ENCODE measurements at regions not wholly inside any gene's neighbourhood (a gene's known extent, or its start where the extent isn't known, plus 50 kb on each side); places are given as distances from the start of the nearest gene placed in this dataset.

GRCh38 chrX:147832707-147833348 lies 78.9 kb upstream of the FMR1 start:
- no peak for DNase-seq
- Mint-ChIP-seq H3K4me3 (no peak overlapping the region), H3K9me3 (peaks cover 10% of the 10 kb centered on the region), H3K36me3 (no peaks in the 10 kb centered on the region), H3K27me3 (no peaks in the 10 kb centered on the region), H3K4me1 (no peaks in the 10 kb centered on the region), H3K27ac (no peak overlapping the region)
- CTCF ChIA-PET, result no interaction called here

GRCh38 chrX:147838465-147839131 lies 73.1 kb upstream of the FMR1 start:
- Mint-ChIP-seq H3K36me3 (no peaks in the 10 kb centered on the region), H3K4me3 (no peak overlapping the region), H3K9me3 (no peaks in the 10 kb centered on the region), H3K27me3 (no peaks in the 10 kb centered on the region), H3K4me1 (no peaks in the 10 kb centered on the region), H3K27ac (no peak overlapping the region)
- DNase-seq, result no peak
- CTCF ChIA-PET, result no interaction called here

- Mint-ChIP-seq H3K36me3 (no peaks in the 10 kb centered on the region), H3K9me3 (no peaks in the 10 kb centered on the region), H3K27ac (no peak overlapping the region), H3K4me3 (no peak overlapping the region), H3K4me1 (no peaks in the 10 kb centered on the region), H3K27me3 (no peaks in the 10 kb centered on the region)
- DNase-seq, result no peak
- CTCF ChIA-PET, result no interaction called here
These were observed 65.0 kb upstream of the FMR1 start for GRCh38 chrX:147846676-147847075.

- no peak overlapping the region for H3K27ac Mint-ChIP-seq
- H3K27me3 Mint-ChIP-seq, result no peaks in the 10 kb centered on the region
- no peaks in the 10 kb centered on the region for H3K4me1 Mint-ChIP-seq
- H3K9me3 Mint-ChIP-seq, result no peaks in the 10 kb centered on the region
- CTCF ChIA-PET, result no interaction called here
- H3K36me3 Mint-ChIP-seq, result no peaks in the 10 kb centered on the region
- no peak for DNase-seq
- no peak overlapping the region for H3K4me3 Mint-ChIP-seq
These were observed 63.7 kb upstream of the FMR1 start for GRCh38 chrX:147847999-147848398.

- Mint-ChIP-seq H3K4me1 (no peaks in the 10 kb centered on the region), H3K27ac (no peak overlapping the region), H3K27me3 (no peaks in the 10 kb centered on the region), H3K4me3 (no peak overlapping the region), H3K9me3 (no peaks in the 10 kb centered on the region), H3K36me3 (no peaks in the 10 kb centered on the region)
- CTCF ChIA-PET, result no interaction called here
- DNase-seq, result no peak
These were observed 62.9 kb upstream of the FMR1 start for GRCh38 chrX:147848543-147849443.

- CTCF ChIA-PET, result no interaction called here
- DNase-seq, result no peak
- no peak overlapping the region for H3K4me3 Mint-ChIP-seq
- no peak overlapping the region for H3K27ac Mint-ChIP-seq
- H3K4me1 Mint-ChIP-seq, result no peaks in the 10 kb centered on the region
- no peaks in the 10 kb centered on the region for H3K9me3 Mint-ChIP-seq
- H3K27me3 Mint-ChIP-seq, result no peaks in the 10 kb centered on the region
- H3K36me3 Mint-ChIP-seq, result no peaks in the 10 kb centered on the region
These were observed 60.8 kb upstream of the FMR1 start for GRCh38 chrX:147850875-147851274.

GRCh38 chrX:147853701-147854100 lies 58.0 kb upstream of the FMR1 start:
- H3K4me3 Mint-ChIP-seq, result no peak overlapping the region

GRCh38 chrX:147859666-147860065 lies 52.1 kb upstream of the FMR1 start:
- H3K9me3 Mint-ChIP-seq, result no peaks in the 10 kb centered on the region
- no peaks in the 10 kb centered on the region for H3K27me3 Mint-ChIP-seq
- no peak overlapping the region for H3K27ac Mint-ChIP-seq
- CTCF ChIA-PET, result no interaction called here
- no peaks in the 10 kb centered on the region for H3K4me1 Mint-ChIP-seq
- H3K36me3 Mint-ChIP-seq, result no peaks in the 10 kb centered on the region
- DNase-seq, result no peak
- H3K4me3 Mint-ChIP-seq, result no peak overlapping the region

More at GRCh38 chrX:147853701-147854100, 58.0 kb upstream of the FMR1 start:
- no peak for DNase-seq
- CTCF ChIA-PET, result no interaction called here
- H3K4me1 Mint-ChIP-seq, result no peaks in the 10 kb centered on the region
- no peaks in the 10 kb centered on the region for H3K9me3 Mint-ChIP-seq
- H3K36me3 Mint-ChIP-seq, result no peaks in the 10 kb centered on the region
- H3K27me3 Mint-ChIP-seq, result no peaks in the 10 kb centered on the region
- H3K27ac Mint-ChIP-seq, result no peak overlapping the region
